Astrocyte of the cerebellum (primary cell): ENCODE measurements at regions not wholly inside any gene's neighbourhood (a gene's known extent, or its start where the extent isn't known, plus 50 kb on each side); places are given as distances from the start of the nearest gene placed in this dataset.
A peak's percentile ranks its signal among the peaks of the same experiment; 100 is the strongest.

Experiments
- DNase-seq: peaks from one replicate; pipeline ENCODE4 v3.0.0-alpha.2; 2011; ENCODE audit warnings: low read depth
- H3K4me3 ChIP-seq: 2 replicates; pipeline ENCODE4 v1.5.1; 2011; ENCODE audit warnings: mild to moderate bottlenecking, low read depth, low read length, moderate library complexity
- CTCF ChIP-seq: IDR thresholded peaks from 2 replicates; pipeline ENCODE4 v1.5.1; 2012; ENCODE audit warnings: low read length, low read depth, moderate library complexity, mild to moderate bottlenecking; ENCODE audit errors: missing control alignments
- in situ Hi-C: cut with HindIII; loops from 2 replicates; pipeline ENCODE4 v1.10.0; 2017; ENCODE audit warnings: low sequenced_read_pairs

GRCh38 chr7:20035279-20035875 lies 181.8 kb downstream of the MACC1 start:
- in situ Hi-C loops, result no loop called here
- no peak overlapping the region for H3K4me3 ChIP-seq
- TF ChIP-seq CTCF, result no peak
- DNase-seq, result no peak

GRCh38 chr7:20033621-20034400 lies 183.4 kb downstream of the MACC1 start:
- DNase-seq, result no peak
- in situ Hi-C loops, result no loop called here
- TF ChIP-seq CTCF, result no peak
- no peak overlapping the region for H3K4me3 ChIP-seq

DNA sequence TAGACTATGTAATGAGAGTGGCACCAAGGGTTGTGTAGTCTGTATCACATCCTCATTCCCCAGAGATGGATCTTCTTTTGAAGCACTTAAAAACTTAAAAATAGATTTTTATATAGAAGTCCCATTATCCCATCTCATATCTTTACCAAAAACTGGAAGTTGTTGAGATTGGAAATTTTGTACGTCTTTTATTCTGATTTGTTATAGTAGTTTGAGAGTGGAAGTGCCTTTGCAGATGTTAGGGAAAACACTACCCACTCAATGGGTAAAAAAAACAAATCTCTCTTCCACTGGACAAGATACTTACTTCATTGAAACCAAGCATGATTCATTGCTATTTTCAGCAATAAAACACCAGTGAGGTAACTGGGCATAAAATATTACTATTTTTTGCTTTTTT lies 184.4 kb downstream of the MACC1 start:
- H3K4me3 ChIP-seq, result no peak overlapping the region
- no peak for DNase-seq
- in situ Hi-C loops, result no loop called here
- TF ChIP-seq CTCF, result no peak

DNA sequence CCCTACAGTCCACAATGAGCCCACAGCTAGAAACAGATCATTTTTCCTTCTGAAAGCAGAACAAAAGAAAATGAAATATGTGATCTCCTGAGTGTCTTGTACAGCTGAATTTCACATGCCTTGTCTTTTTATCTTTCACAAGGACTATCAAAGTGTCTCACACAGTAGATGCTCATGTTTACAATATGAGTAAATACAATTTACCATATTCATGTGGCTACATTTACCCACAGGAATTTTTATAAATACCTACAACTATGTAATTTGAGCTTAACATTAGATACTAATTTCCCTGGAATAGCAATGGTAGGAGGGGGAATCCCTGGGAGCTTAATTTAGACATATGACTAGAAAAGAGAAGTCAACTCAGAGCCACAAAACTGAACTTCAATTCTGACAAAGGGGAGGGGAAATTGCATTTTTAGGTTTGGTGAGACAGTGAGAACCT lies 186.2 kb downstream of the MACC1 start:
- no peak for TF ChIP-seq CTCF
- H3K4me3 ChIP-seq, result no peak overlapping the region
- in situ Hi-C loops, result no loop called here
- peak; percentile 41 for DNase-seq

DNA sequence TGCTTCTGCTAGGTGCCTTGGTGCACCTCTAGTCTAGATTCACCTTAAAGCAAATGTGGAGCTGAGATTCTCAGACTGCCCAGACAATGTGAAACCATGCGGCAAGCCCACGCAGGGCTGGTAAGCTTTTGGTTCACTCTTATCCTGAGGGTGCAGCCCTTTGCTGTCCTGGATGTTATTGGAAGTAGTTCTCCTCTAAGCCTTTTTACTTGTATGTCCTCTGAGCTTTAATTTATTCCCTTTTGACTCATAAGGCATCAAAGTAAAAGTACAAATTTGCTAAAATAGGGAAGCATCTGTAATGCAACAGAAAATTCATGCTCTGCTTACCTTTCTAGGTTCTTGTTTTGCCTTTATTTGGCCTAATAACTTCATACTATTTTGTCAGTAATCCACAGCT lies 186.8 kb downstream of the MACC1 start:
- in situ Hi-C loops, result no loop called here
- no peak for DNase-seq
- no peak overlapping the region for H3K4me3 ChIP-seq
- TF ChIP-seq CTCF, result no peak

DNA sequence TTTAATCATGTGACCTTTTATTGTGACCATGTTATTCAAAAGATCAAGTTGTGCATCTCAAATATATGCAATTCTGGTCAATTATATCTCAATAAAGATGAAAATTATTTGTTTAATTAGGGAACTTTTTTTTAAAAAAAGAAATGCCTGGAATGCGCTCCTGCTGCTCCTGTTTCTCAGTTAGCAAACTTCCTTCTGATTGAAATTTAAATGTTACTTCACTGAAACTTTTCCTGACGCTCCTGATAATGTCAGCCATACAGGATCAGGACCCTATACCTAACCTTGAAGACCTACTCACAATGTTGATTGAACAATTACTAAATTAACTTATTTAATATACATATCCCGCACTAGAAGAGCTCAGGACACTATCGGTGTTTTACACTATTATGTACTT lies 190.4 kb downstream of the MACC1 start:
- H3K4me3 ChIP-seq, result no peak overlapping the region
- no peak for DNase-seq
- no peak for TF ChIP-seq CTCF
- in situ Hi-C loops, result no loop called here
